Lower leg skin (tissue), 4 donors: ENCODE measurements at regions not wholly inside any gene's neighbourhood (a gene's known extent, or its start where the extent isn't known, plus 50 kb on each side); places are given as distances from the start of the nearest gene placed in this dataset.

Experiments
- DNase-seq, 2 donors: peaks; one replicate each; pipeline ENCODE4 v3.0.0-alpha.2; 2019; ENCODE audit warnings: low spot score in 2 of 2
- H3K4me3 ChIP-seq: fragments of 200-600 bp; sonication (generic); 2 replicates; pipeline ENCODE4 v1.5.1; 2017; ENCODE audit warnings: mild to moderate bottlenecking, low read depth; ENCODE audit not compliant: poor library complexity, severe bottlenecking
- CTCF ChIP-seq, 3 donors: fragments of 450-650 bp; IDR thresholded peaks; one replicate each; pipeline ENCODE4 v1.5.1; 2016; ENCODE audit warnings: antibody characterized with exemption in 3 of 3, mild to moderate bottlenecking in 3 of 3, moderate library complexity in 2 of 3
- POLR2A ChIP-seq, 2 donors: fragments of 450-650 bp; IDR thresholded peaks; one replicate each; pipeline ENCODE4 v1.6.1; 2016 to 2017; ENCODE audit warnings: antibody characterized with exemption in 2 of 2, mild to moderate bottlenecking in 1 of 2, moderate library complexity in 1 of 2
- WGBS, 2 donors: methylation state at CpG; one replicate each; pipeline ENCODE4 v1.1.5; 2018; 5-methylcytosine and 5-hydroxymethylcytosine counted together
- intact Hi-C: fragments of 100-400 bp; cut with DNase I; formaldehyde crosslinking; loops from one replicate; pipeline ENCODE4 v1.15.0; 2023; ENCODE audit warnings: low total_unique reads

- intact Hi-C loops: no loop called here
- DNase-seq: no peak
- TF ChIP-seq POLR2A (IDR thresholded peaks at IDR 0.05): no peak
- no peak for TF ChIP-seq CTCF (IDR thresholded peaks at IDR 0.05)
- no peak overlapping the region for H3K4me3 ChIP-seq
These were observed 616.1 kb upstream of the LRATD1 start for GRCh38 chr2:14016289-14016955.

GRCh38 chr2:14018620-14019019, 613.9 kb upstream of the LRATD1 start:
- intact Hi-C loops: no loop called here
- no peak for DNase-seq
- 87 to 88% methylated on average over 4 of the region's 4 CpGs for WGBS, 2 donors
- TF ChIP-seq POLR2A (IDR thresholded peaks at IDR 0.05): no peak
- no peak for TF ChIP-seq CTCF (IDR thresholded peaks at IDR 0.05)
- no peak overlapping the region for H3K4me3 ChIP-seq

DNA sequence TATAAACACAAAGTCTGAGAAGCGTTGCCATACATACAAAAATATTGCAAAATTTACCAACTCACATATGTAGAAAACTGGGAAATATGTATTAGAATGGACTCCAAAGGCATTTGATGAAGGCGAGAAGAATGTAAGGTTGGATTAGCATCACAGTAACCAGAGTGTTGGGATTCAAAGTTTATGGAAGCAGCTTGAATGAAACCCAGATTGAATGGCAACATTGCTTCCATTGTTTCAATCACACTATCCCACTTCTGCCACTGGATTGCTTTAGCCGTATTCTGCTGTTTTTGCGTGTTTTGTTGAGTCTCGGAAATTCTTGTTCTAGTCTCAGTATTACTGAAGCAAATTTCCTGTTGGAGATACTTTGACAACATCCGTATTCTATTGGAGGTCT, 609.0 kb upstream of the LRATD1 start:
- intact Hi-C loops: no loop called here
- DNase-seq: no peak
- no peak for TF ChIP-seq POLR2A (IDR thresholded peaks at IDR 0.05)
- no peak for TF ChIP-seq CTCF (IDR thresholded peaks at IDR 0.05)
- H3K4me3 ChIP-seq: no peak overlapping the region
- 83 to 89% methylated on average over 6 of the region's 6 CpGs for WGBS, 2 donors

- H3K4me3 ChIP-seq: no peak overlapping the region
- TF ChIP-seq CTCF (IDR thresholded peaks at IDR 0.05): no peak
- TF ChIP-seq POLR2A (IDR thresholded peaks at IDR 0.05): no peak
- intact Hi-C loops: no loop called here
- DNase-seq: no peak
- WGBS, 2 donors: 35 to 44% methylated on average over 2 of the region's 2 CpGs
These were observed 593.4 kb upstream of the LRATD1 start for GRCh38 chr2:14039134-14039533.

- no peak for DNase-seq
- no peak overlapping the region for H3K4me3 ChIP-seq
- WGBS, 2 donors: 90 to 92% methylated on average over 2 of the region's 2 CpGs
- TF ChIP-seq CTCF (IDR thresholded peaks at IDR 0.05) (no peak), POLR2A (IDR thresholded peaks at IDR 0.05) (no peak)
- intact Hi-C loops: no loop called here
These were observed 585.0 kb upstream of the LRATD1 start for GRCh38 chr2:14047491-14047890.

- no peak overlapping the region for H3K4me3 ChIP-seq
- DNase-seq: no peak
- no peak for TF ChIP-seq POLR2A (IDR thresholded peaks at IDR 0.05)
- no peak for TF ChIP-seq CTCF (IDR thresholded peaks at IDR 0.05)
- intact Hi-C loops: no loop called here
- WGBS, 2 donors: 82 to 85% methylated on average over 2 of the region's 2 CpGs
These were observed 581.1 kb upstream of the LRATD1 start for GRCh38 chr2:14051401-14051800.
